HCT116 (cell line): ENCODE measurements at regions not wholly inside any gene's neighbourhood (a gene's known extent, or its start where the extent isn't known, plus 50 kb on each side); places are given as distances from the start of the nearest gene placed in this dataset.
"Not testable (repeated sequence)": the region's sequence is repeated elsewhere in the genome, so short reads cannot be mapped to it uniquely, and the experiment has no call there.

Experiments used
- ATAC-seq: fragments of 200-7000 bp; cut with Tn5 transposase; 2 replicates; pipeline ENCODE4 v1.9.1; 2020; ENCODE audit warnings: mild to moderate bottlenecking, moderate library complexity
- BruUV-seq: library from RNA; stranded (reverse); fragments of 400-500 nt; replicated peaks from 2 replicates; lab custom pipeline; 2021; lab: Mats Ljungman, UMichigan
- CTCF ChIA-PET: fragments of 300-600 bp; sonication (Branson Sonifier 250); formaldehyde crosslinking; loops from one replicate; lab custom pipeline; 2021; ENCODE audit warnings: antibody characterized with exemption; lab: Charles Lee
- POLR2A ChIA-PET: fragments of 300-600, 350-600 bp; sonication (Branson Sonifier 250); formaldehyde crosslinking; loops from one replicate; lab custom pipeline; 2021; ENCODE audit warnings: antibody characterized with exemption; lab: Charles Lee
- RAD21 ChIA-PET, 2 experiments: fragments of 300-600 bp; sonication (Branson Sonifier 250); formaldehyde crosslinking; loops; one replicate each; lab custom pipeline; 2023; ENCODE audit warnings: low total read pairs in 2 of 2; ENCODE audit not compliant: uncharacterized antibody in 2 of 2, unreplicated experiment in 2 of 2, low non-redundant PET in 1 of 2; lab: Charles Lee
- DNase-seq: peaks from one replicate; pipeline ENCODE4 v3.0.0-alpha.2; 2010; ENCODE audit warnings: low read depth, low spot score
- H2AFZ ChIP-seq: fragments of 200-600 bp; shearing (Covaris generic), sonication (generic); 2 replicates; pipeline ENCODE4 v1.6.1; 2017; ENCODE audit warnings: low read depth, mixed run types, mixed read lengths, antibody characterized with exemption, low read length; ENCODE audit not compliant: poor library complexity, severe bottlenecking
- H3K27ac ChIP-seq: 2 replicates; pipeline ENCODE4 v1.5.1; 2012; ENCODE audit warnings: low read depth, low read length
- H3K27me3 ChIP-seq: fragments of 200-600 bp; sonication (generic); 2 replicates; pipeline ENCODE4 v1.6.1; 2016; ENCODE audit warnings: mixed run types, low read length, mixed read lengths; ENCODE audit not compliant: insufficient read depth
- H3K36me3 ChIP-seq, 2 experiments: fragments of 200-500 bp in 1 of 2; fragments of 200-600 bp in 1 of 2; sonication (Bioruptor generic) in 1 of 2; sonication (generic) in 1 of 2; 2 replicates each; pipeline versions ENCODE4 v1.5.1 to v1.6.1; 2014 to 2016; ENCODE audit warnings: low read length in 2 of 2, inconsistent platforms in 1 of 2, mixed read lengths in 1 of 2, mixed run types in 1 of 2; ENCODE audit not compliant: insufficient read depth in 2 of 2, control insufficient read depth in 1 of 2
- H3K4me1 ChIP-seq, 2 experiments: fragments of 200-600 bp in 1 of 2; sonication (generic) in 1 of 2; 2 replicates each; pipeline versions ENCODE4 v1.5.1 to v1.6.1; 2012 to 2017; ENCODE audit warnings: low read length in 2 of 2, inconsistent platforms in 1 of 2, mild to moderate bottlenecking in 1 of 2, mixed read lengths in 1 of 2, mixed run types in 1 of 2, moderate library complexity in 1 of 2; ENCODE audit not compliant: insufficient read depth in 2 of 2, control insufficient read depth in 1 of 2
- H3K4me2 ChIP-seq: fragments of 200-600 bp; sonication (generic); 2 replicates; pipeline ENCODE4 v1.6.1; 2017; ENCODE audit warnings: mixed run types, low read length, mixed read lengths
- H3K4me3 ChIP-seq, 2 experiments: fragments of 200-600 bp in 1 of 2; sonication (generic) in 1 of 2; replicated peaks in 1 of 2; 2 replicates each; pipeline ENCODE4 v1.5.1; 2011 to 2016; ENCODE audit warnings: low read length in 2 of 2, control low read depth in 1 of 2, low read depth in 1 of 2, mild to moderate bottlenecking in 1 of 2, mixed read lengths in 1 of 2, mixed run types in 1 of 2
- H3K79me2 ChIP-seq: fragments of 200-600 bp; sonication (generic); 2 replicates; pipeline ENCODE4 v1.6.1; 2017; ENCODE audit warnings: mild to moderate bottlenecking, mixed run types, low read length, moderate library complexity, mixed read lengths; ENCODE audit not compliant: insufficient read depth
- H3K9ac ChIP-seq: fragments of 200-600 bp; sonication (generic); 2 replicates; pipeline ENCODE4 v1.6.1; 2016; ENCODE audit warnings: low read length, mixed read lengths
- H3K9me2 ChIP-seq: fragments of 200-600 bp; sonication (generic), shearing (Covaris generic); 2 replicates; pipeline ENCODE4 v1.6.1; 2017; ENCODE audit warnings: mixed run types, mild to moderate bottlenecking, moderate library complexity; ENCODE audit not compliant: insufficient read depth
- H3K9me3 ChIP-seq, 2 experiments: fragments of 200-500 bp in 1 of 2; fragments of 200-600 bp in 1 of 2; sonication (Bioruptor generic) in 1 of 2; sonication (generic) in 1 of 2; 2 replicates each; pipeline ENCODE4 v1.6.1; 2014 to 2017; ENCODE audit warnings: low read length in 2 of 2, mixed read lengths in 2 of 2, inconsistent platforms in 1 of 2, low read depth in 1 of 2, mild to moderate bottlenecking in 1 of 2, mixed run types in 1 of 2, moderate library complexity in 1 of 2; ENCODE audit not compliant: control insufficient read depth in 1 of 2, insufficient read depth in 1 of 2
- H4K20me1 ChIP-seq: fragments of 200-600 bp; sonication (generic), shearing (Covaris generic); 2 replicates; pipeline ENCODE4 v1.6.1; 2017; ENCODE audit warnings: mixed run types, mild to moderate bottlenecking, moderate library complexity; ENCODE audit not compliant: insufficient read depth
- CEBPB ChIP-seq: IDR thresholded peaks from 2 replicates; pipeline ENCODE4 v1.6.1; 2012; ENCODE audit warnings: low read depth
- EZH2 ChIP-seq: fragments of 200-600 bp; sonication (generic); IDR thresholded peaks from 2 replicates; pipeline ENCODE4 v1.6.1; 2017; ENCODE audit warnings: antibody characterized with exemption, mixed run types
- JUND ChIP-seq: IDR thresholded peaks from 2 replicates; pipeline ENCODE4 v1.6.1; 2012
- SP1 ChIP-seq: IDR thresholded peaks from 2 replicates; pipeline ENCODE4 v1.6.1; 2012; ENCODE audit warnings: low read depth
- ZBTB33 ChIP-seq: IDR thresholded peaks from 2 replicates; pipeline ENCODE4 v1.6.1; 2011; ENCODE audit warnings: mild to moderate bottlenecking, low read length, moderate library complexity; ENCODE audit not compliant: insufficient replicate concordance; ENCODE audit errors: extremely low read depth
- ZFX ChIP-seq: fragments of 450-650 bp; IDR thresholded peaks from 2 replicates; pipeline ENCODE4 v1.6.1; 2017
- intact Hi-C: fragments of 100-400 bp; cut with micrococcal nuclease; formaldehyde crosslinking; loops from 2 replicates; pipeline ENCODE4 v1.10.0; 2022
- TF ChIP-seq, protein P1 (sequence below): IDR thresholded peaks from 2 replicates; pipeline ENCODE4 v1.6.1; 2012; ENCODE audit warnings: low read depth
- TF ChIP-seq, protein P2 (sequence below): IDR thresholded peaks from 2 replicates; pipeline ENCODE4 v1.6.1; 2012

DNA sequence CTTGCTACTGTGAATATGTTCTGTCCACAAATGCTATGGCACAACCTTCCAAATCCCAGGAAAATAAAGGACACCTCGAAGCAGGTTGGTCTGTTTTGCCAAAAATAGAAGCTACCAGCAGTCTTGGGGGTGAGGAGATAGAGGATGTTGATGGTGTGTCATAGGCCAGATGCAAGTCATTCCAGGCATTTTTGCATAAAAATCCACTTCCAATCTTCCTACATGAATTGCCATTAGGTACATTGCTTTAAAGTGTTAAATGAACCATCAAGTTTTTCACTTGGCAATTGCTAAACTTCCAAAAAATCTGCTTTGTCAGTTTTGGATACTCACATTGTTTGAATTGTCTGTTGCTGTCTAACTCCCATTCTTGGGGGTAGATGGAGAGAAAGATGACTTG, 295.4 kb downstream of the MYCN start:
- TF ChIP-seq ZFX (no peak), CEBPB (no peak), JUND (no peak), ZBTB33 (no peak), EZH2 (no peak), SP1 (no peak)
- TF ChIP-seq, protein P1, sequence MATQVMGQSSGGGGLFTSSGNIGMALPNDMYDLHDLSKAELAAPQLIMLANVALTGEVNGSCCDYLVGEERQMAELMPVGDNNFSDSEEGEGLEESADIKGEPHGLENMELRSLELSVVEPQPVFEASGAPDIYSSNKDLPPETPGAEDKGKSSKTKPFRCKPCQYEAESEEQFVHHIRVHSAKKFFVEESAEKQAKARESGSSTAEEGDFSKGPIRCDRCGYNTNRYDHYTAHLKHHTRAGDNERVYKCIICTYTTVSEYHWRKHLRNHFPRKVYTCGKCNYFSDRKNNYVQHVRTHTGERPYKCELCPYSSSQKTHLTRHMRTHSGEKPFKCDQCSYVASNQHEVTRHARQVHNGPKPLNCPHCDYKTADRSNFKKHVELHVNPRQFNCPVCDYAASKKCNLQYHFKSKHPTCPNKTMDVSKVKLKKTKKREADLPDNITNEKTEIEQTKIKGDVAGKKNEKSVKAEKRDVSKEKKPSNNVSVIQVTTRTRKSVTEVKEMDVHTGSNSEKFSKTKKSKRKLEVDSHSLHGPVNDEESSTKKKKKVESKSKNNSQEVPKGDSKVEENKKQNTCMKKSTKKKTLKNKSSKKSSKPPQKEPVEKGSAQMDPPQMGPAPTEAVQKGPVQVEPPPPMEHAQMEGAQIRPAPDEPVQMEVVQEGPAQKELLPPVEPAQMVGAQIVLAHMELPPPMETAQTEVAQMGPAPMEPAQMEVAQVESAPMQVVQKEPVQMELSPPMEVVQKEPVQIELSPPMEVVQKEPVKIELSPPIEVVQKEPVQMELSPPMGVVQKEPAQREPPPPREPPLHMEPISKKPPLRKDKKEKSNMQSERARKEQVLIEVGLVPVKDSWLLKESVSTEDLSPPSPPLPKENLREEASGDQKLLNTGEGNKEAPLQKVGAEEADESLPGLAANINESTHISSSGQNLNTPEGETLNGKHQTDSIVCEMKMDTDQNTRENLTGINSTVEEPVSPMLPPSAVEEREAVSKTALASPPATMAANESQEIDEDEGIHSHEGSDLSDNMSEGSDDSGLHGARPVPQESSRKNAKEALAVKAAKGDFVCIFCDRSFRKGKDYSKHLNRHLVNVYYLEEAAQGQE = no peak
- TF ChIP-seq, protein P2, sequence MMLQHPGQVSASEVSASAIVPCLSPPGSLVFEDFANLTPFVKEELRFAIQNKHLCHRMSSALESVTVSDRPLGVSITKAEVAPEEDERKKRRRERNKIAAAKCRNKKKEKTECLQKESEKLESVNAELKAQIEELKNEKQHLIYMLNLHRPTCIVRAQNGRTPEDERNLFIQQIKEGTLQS = no peak
- TF ChIP-seq, all 23 proteins: peak for 0
- H3K4me3 ChIP-seq = no peak overlapping the region
- peaks cover 8% of the 10 kb centered on the region for H3K27me3 ChIP-seq
- H3K27ac ChIP-seq = no peak overlapping the region
- intact Hi-C loops = no loop called here
- ChIA-PET RAD21 (no interaction called here), CTCF (no interaction called here), POLR2A (no interaction called here)
- H3K4me1 ChIP-seq = no peaks in the 10 kb centered on the region
- H3K9me3 ChIP-seq = no peaks in the 10 kb centered on the region
- H3K79me2 ChIP-seq = no peaks in the 10 kb centered on the region
- no peaks in the 10 kb centered on the region for H3K36me3 ChIP-seq
- H3K4me2 ChIP-seq = no peak overlapping the region
- ATAC-seq (no peak), DNase-seq (no peak)
- no peak overlapping the region for H2AFZ ChIP-seq
- H4K20me1 ChIP-seq = no peaks in the 10 kb centered on the region
- no peak overlapping the region for H3K9ac ChIP-seq
- BruUV-seq = no TSS peak
- no peaks in the 10 kb centered on the region for H3K9me2 ChIP-seq

GRCh38 chr2:16235291-16235690, 294.9 kb downstream of the MYCN start:
- POLR2A ChIA-PET, H2AFZ ChIP-seq, ATAC-seq, intact Hi-C loops, H3K27ac ChIP-seq, H3K9me3 ChIP-seq, H3K9ac ChIP-seq, H3K79me2 ChIP-seq, H4K20me1 ChIP-seq, BruUV-seq, H3K4me1 ChIP-seq, DNase-seq, CTCF ChIA-PET, RAD21 ChIA-PET, H3K9me2 ChIP-seq, H3K4me3 ChIP-seq, H3K4me2 ChIP-seq, H3K27me3 ChIP-seq, H3K36me3 ChIP-seq: not testable (repeated sequence)
